Lower leg skin (tissue), 3 donors: ENCODE measurements at regions not wholly inside any gene's neighbourhood (a gene's known extent, or its start where the extent isn't known, plus 50 kb on each side); places are given as distances from the start of the nearest gene placed in this dataset.

Experiments
- POLR2A ChIP-seq, 2 donors: fragments of 450-650 bp; IDR thresholded peaks; one replicate each; pipeline ENCODE4 v1.6.1; 2016 to 2017; ENCODE audit warnings: antibody characterized with exemption in 2 of 2, mild to moderate bottlenecking in 1 of 2, moderate library complexity in 1 of 2
- TF ChIP-seq, protein P1 (sequence below), 3 donors: fragments of 450-650 bp; IDR thresholded peaks; one replicate each; pipeline ENCODE4 v1.5.1; 2016; ENCODE audit warnings: antibody characterized with exemption in 3 of 3, mild to moderate bottlenecking in 3 of 3, moderate library complexity in 2 of 3

DNA sequence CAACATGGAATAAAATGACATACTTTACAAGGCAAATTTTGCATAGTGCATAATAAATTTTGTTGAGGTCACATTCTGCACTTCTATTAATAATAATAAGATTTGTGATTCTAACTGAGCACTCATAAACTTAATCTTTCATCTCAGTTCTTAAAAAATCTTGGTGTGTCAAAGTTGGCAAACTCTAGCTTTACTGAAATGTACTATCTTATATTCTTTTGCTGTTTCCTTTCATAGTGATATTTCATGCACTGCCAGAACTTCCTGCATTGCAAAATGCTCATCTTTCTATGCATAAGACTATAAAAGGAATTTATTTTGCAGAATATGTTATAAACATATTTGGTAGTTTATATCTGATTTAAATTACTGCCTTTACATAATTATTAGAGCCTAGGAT lies 797.6 kb downstream of the ADGRL2 start:
- TF ChIP-seq, protein P1, sequence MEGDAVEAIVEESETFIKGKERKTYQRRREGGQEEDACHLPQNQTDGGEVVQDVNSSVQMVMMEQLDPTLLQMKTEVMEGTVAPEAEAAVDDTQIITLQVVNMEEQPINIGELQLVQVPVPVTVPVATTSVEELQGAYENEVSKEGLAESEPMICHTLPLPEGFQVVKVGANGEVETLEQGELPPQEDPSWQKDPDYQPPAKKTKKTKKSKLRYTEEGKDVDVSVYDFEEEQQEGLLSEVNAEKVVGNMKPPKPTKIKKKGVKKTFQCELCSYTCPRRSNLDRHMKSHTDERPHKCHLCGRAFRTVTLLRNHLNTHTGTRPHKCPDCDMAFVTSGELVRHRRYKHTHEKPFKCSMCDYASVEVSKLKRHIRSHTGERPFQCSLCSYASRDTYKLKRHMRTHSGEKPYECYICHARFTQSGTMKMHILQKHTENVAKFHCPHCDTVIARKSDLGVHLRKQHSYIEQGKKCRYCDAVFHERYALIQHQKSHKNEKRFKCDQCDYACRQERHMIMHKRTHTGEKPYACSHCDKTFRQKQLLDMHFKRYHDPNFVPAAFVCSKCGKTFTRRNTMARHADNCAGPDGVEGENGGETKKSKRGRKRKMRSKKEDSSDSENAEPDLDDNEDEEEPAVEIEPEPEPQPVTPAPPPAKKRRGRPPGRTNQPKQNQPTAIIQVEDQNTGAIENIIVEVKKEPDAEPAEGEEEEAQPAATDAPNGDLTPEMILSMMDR (IDR thresholded peaks at IDR 0.05): no peak
- no peak for TF ChIP-seq POLR2A (IDR thresholded peaks at IDR 0.05)
